CD14-positive monocyte (primary cell): ENCODE measurements at regions not wholly inside any gene's neighbourhood (a gene's known extent, or its start where the extent isn't known, plus 50 kb on each side); places are given as distances from the start of the nearest gene placed in this dataset.

ENCODE experiments used
- DNase-seq, 3 donors: peaks; one replicate each; pipeline ENCODE4 v3.0.0-alpha.2; 2011 to 2022
- H2AFZ ChIP-seq: 2 replicates; pipeline ENCODE4 v1.6.0; 2012; ENCODE audit warnings: mild to moderate bottlenecking, low read depth, low read length, inconsistent platforms; ENCODE audit not compliant: insufficient read depth, poor library complexity, severe bottlenecking
- H3K27ac ChIP-seq, 2 donors: 1 replicate in 1 of 2; 2 replicates in 1 of 2; pipeline ENCODE4 v1.5.1; 2012 to 2013; ENCODE audit warnings: low read length in 2 of 2, control low read depth in 1 of 2, inconsistent platforms in 1 of 2, low read depth in 1 of 2, mild to moderate bottlenecking in 1 of 2
- H3K27me3 ChIP-seq, 2 donors: one replicate each; pipeline versions ENCODE4 v1.6.0 to v1.6.1; 2011 to 2013; ENCODE audit warnings: low read length in 2 of 2; ENCODE audit not compliant: control insufficient read depth in 2 of 2, insufficient read depth in 2 of 2
- H3K36me3 ChIP-seq, 2 donors: replicated peaks in 1 of 2; 1 replicate in 1 of 2; 2 replicates in 1 of 2; pipeline versions ENCODE4 v1.5.1 to v1.6.1; 2012 to 2013; ENCODE audit warnings: low read length in 2 of 2, control low read depth in 1 of 2, inconsistent platforms in 1 of 2, mild to moderate bottlenecking in 1 of 2; ENCODE audit not compliant: insufficient read depth in 2 of 2, control insufficient read depth in 1 of 2
- H3K4me1 ChIP-seq, 2 donors: 1 replicate in 1 of 2; 2 replicates in 1 of 2; pipeline versions ENCODE4 v1.5.1 to v1.6.1; 2012 to 2013; ENCODE audit warnings: low read length in 2 of 2, control low read depth in 1 of 2, inconsistent platforms in 1 of 2, mild to moderate bottlenecking in 1 of 2, moderate library complexity in 1 of 2; ENCODE audit not compliant: insufficient read depth in 2 of 2, control insufficient read depth in 1 of 2
- H3K4me2 ChIP-seq: replicated peaks from 2 replicates; pipeline ENCODE3; 2012; ENCODE audit warnings: low read length, moderate library complexity, mild to moderate bottlenecking; ENCODE audit not compliant: poor library complexity, severe bottlenecking; ENCODE audit errors: extremely low read depth
- H3K4me3 ChIP-seq, 3 experiments: fragments of 200-600 bp in 1 of 3; sonication (generic) in 1 of 3; replicated peaks in 1 of 3; 1 replicate in 2 of 3; 2 replicates in 1 of 3; pipeline ENCODE4 v1.5.1; 2011 to 2013; ENCODE audit warnings: low read length in 3 of 3, mild to moderate bottlenecking in 3 of 3, control low read depth in 2 of 3, low read depth in 2 of 3, inconsistent platforms in 1 of 3, moderate library complexity in 1 of 3
- H3K79me2 ChIP-seq: 2 replicates; pipeline ENCODE4 v1.6.0; 2012; ENCODE audit warnings: mild to moderate bottlenecking, control low read depth, inconsistent platforms, low read length, moderate library complexity; ENCODE audit not compliant: insufficient read depth
- H3K9ac ChIP-seq: 2 replicates; pipeline ENCODE4 v1.6.0; 2017; ENCODE audit warnings: low read length, mild to moderate bottlenecking; ENCODE audit not compliant: insufficient read depth, poor library complexity, severe bottlenecking
- H3K9me3 ChIP-seq, 2 donors: replicated peaks in 1 of 2; 1 replicate in 1 of 2; 2 replicates in 1 of 2; pipeline versions ENCODE4 v1.5.1 to v1.6.1; 2012 to 2013; ENCODE audit warnings: low read length in 2 of 2, control low read depth in 1 of 2; ENCODE audit not compliant: control insufficient read depth in 1 of 2, insufficient read depth in 1 of 2
- H4K20me1 ChIP-seq: 2 replicates; pipeline ENCODE4 v1.6.0; 2012; ENCODE audit warnings: mild to moderate bottlenecking, low read length, control low read depth, moderate library complexity; ENCODE audit not compliant: insufficient read depth
- H3K27ac Mint-ChIP-seq, 7 donors: one replicate each; pipeline ENCODE4 v1.8.0; 2020; ENCODE audit warnings: mild to moderate bottlenecking in 7 of 7, mixed read lengths in 7 of 7, moderate library complexity in 6 of 7, inconsistent platforms in 2 of 7
- H3K27me3 Mint-ChIP-seq, 3 donors: one replicate each; pipeline ENCODE4 v1.8.0; 2021 to 2022; ENCODE audit warnings: low read depth in 3 of 3, mild to moderate bottlenecking in 3 of 3, mixed read lengths in 3 of 3, moderate library complexity in 3 of 3, inconsistent platforms in 1 of 3
- H3K36me3 Mint-ChIP-seq, 2 donors: one replicate each; pipeline ENCODE4 v1.8.0; 2020; ENCODE audit warnings: mixed read lengths in 2 of 2, inconsistent platforms in 1 of 2, mild to moderate bottlenecking in 1 of 2
- H3K4me1 Mint-ChIP-seq: one replicate; pipeline ENCODE4 v1.8.0; 2020; ENCODE audit warnings: mild to moderate bottlenecking, mixed read lengths
- H3K4me3 Mint-ChIP-seq, 2 donors: one replicate each; pipeline ENCODE4 v1.8.0; 2020; ENCODE audit warnings: mild to moderate bottlenecking in 2 of 2, mixed read lengths in 2 of 2, moderate library complexity in 1 of 2
- H3K9me3 Mint-ChIP-seq, 7 donors: one replicate each; pipeline ENCODE4 v1.8.0; 2020 to 2022; ENCODE audit warnings: mixed read lengths in 7 of 7, mild to moderate bottlenecking in 6 of 7, moderate library complexity in 6 of 7, inconsistent platforms in 2 of 7
- WGBS: methylation state at CpG from one replicate; pipeline ENCODE4 v1.1.5; 2013; ENCODE audit warnings: missing lambda C conversion rate; ENCODE audit not compliant: insufficient coverage; 5-methylcytosine and 5-hydroxymethylcytosine counted together
- intact Hi-C, 2 donors: fragments of 100-400 bp; cut with micrococcal nuclease; formaldehyde crosslinking; loops; one replicate each; pipeline versions ENCODE4 v1.15.0 to v1.15.1; 2023
- TF ChIP-seq, protein P1 (sequence below): fragments of 200-600 bp; IDR thresholded peaks from one replicate; pipeline ENCODE4 v1.8.0; 2022; ENCODE audit warnings: antibody characterized with exemption, mild to moderate bottlenecking

DNA sequence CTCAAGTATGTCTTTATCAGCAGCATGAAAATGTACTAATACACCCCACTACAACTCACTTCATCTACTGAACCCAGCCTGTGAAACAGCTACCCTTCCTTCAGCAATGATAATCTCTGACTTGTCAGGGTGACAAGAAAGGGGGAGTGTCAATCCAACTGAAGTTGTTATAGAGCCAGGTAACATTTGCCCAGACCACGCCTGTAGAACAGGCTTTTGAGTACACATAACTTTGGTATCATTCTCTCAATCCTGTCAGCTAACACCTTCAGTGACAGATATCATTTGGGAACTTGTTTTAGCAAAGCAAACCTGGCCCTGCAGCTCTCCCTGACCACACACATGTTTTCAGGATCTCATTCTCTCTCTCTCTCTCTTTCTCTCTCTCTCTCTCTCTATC, 592.2 kb downstream of the SMARCA1 start:
- peak overlapping the region in 1 of 7 donors; percentile 0 for H3K27ac Mint-ChIP-seq
- no peaks in the 10 kb centered on the region for H3K36me3 Mint-ChIP-seq
- Histone ChIP-seq H4K20me1 (no peaks in the 10 kb centered on the region), H3K79me2 (no peaks in the 10 kb centered on the region), H3K36me3 (no peaks in the 10 kb centered on the region), H3K9ac (no peak overlapping the region), H3K27me3 (no peaks in the 10 kb centered on the region), H3K27ac (no peak overlapping the region), H3K4me1 (no peaks in the 10 kb centered on the region), H2AFZ (no peak overlapping the region), H3K9me3 (no peaks in the 10 kb centered on the region), H3K4me3 (no peak overlapping the region), H3K4me2 (no peak overlapping the region)
- WGBS: no CpG with 5 or more reads among the region's 1 CpG
- H3K27me3 Mint-ChIP-seq: peaks cover 0 to under 1% (median 0%) of the 10 kb centered on the region in 3 donors
- no peaks in the 10 kb centered on the region for H3K4me1 Mint-ChIP-seq
- intact Hi-C loops: no loop called here
- DNase-seq: no peak
- TF ChIP-seq, protein P1, sequence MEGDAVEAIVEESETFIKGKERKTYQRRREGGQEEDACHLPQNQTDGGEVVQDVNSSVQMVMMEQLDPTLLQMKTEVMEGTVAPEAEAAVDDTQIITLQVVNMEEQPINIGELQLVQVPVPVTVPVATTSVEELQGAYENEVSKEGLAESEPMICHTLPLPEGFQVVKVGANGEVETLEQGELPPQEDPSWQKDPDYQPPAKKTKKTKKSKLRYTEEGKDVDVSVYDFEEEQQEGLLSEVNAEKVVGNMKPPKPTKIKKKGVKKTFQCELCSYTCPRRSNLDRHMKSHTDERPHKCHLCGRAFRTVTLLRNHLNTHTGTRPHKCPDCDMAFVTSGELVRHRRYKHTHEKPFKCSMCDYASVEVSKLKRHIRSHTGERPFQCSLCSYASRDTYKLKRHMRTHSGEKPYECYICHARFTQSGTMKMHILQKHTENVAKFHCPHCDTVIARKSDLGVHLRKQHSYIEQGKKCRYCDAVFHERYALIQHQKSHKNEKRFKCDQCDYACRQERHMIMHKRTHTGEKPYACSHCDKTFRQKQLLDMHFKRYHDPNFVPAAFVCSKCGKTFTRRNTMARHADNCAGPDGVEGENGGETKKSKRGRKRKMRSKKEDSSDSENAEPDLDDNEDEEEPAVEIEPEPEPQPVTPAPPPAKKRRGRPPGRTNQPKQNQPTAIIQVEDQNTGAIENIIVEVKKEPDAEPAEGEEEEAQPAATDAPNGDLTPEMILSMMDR: no peak
- peaks cover 0 to 6% (median 2%) of the 10 kb centered on the region in 7 donors for H3K9me3 Mint-ChIP-seq
- no peak overlapping the region for H3K4me3 Mint-ChIP-seq

DNA sequence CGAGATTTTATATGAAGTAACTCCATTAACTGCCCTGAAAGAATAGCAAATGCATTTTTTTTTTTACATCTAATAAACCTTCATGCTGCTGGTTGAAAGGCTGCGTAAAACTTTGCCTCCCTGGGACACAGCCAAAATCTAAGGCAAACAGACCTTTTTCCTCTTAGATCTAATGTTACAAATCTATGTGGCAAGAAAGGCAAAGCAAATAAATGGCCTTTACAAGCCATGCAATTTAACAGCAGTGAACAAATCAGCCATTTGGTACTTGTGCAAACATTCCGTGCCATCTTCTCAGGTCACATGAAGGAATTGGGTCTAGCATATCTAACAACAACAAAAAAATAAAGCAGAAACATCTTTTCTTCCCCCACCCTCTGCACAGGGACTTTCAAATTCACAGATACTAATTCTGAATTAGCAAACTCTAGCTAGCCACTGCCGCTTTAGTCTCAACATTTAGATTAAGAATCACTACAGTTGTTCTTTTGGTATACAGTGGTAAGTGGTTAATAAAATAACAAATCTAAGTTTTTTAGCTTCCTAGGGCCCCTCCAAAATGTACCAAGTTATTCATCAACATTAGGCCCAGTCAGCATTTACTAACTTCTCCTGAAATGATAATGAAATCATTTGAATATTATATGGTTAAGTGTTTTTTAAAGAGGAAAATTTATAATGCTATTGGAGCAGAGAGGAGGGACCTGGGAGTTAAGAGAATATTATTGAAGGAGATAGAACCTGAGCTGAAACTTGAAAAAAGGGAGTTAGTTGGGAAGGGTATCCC, 593.8 kb downstream of the SMARCA1 start:
- no peak overlapping the region for H3K4me3 Mint-ChIP-seq
- Histone ChIP-seq H3K4me2 (no peak overlapping the region), H3K9ac (no peak overlapping the region), H4K20me1 (no peaks in the 10 kb centered on the region), H3K4me3 (no peak overlapping the region), H3K9me3 (no peaks in the 10 kb centered on the region), H2AFZ (no peak overlapping the region), H3K79me2 (no peaks in the 10 kb centered on the region), H3K27me3 (no peaks in the 10 kb centered on the region), H3K36me3 (no peaks in the 10 kb centered on the region), H3K27ac (no peak overlapping the region), H3K4me1 (no peaks in the 10 kb centered on the region)
- no peak for DNase-seq
- intact Hi-C loops: no loop called here
- no peak overlapping the region for H3K27ac Mint-ChIP-seq
- 88% methylated on average over 1 of the region's 4 CpGs for WGBS
- TF ChIP-seq, protein P1: no peak
- no peaks in the 10 kb centered on the region for H3K36me3 Mint-ChIP-seq
- no peaks in the 10 kb centered on the region for H3K4me1 Mint-ChIP-seq
- peaks cover 0 to 2% (median 0%) of the 10 kb centered on the region in 3 donors for H3K27me3 Mint-ChIP-seq
- H3K9me3 Mint-ChIP-seq: peaks cover 0 to 4% (median 2%) of the 10 kb centered on the region in 7 donors
